GM19324 (cell line): ENCODE measurements at regions not wholly inside any gene's neighbourhood (a gene's known extent, or its start where the extent isn't known, plus 50 kb on each side); places are given as distances from the start of the nearest gene placed in this dataset.
A peak's percentile ranks its signal among the peaks of the same experiment; 100 is the strongest.

Experiments used
- ATAC-seq: cut with Tn5 transposase; IDR thresholded peaks from one replicate; pipeline ENCODE4 v1.9.1; 2021; ENCODE audit warnings: mild to moderate bottlenecking, moderate library complexity; ENCODE audit not compliant: unreplicated experiment, low FRiP score

- no peak for ATAC-seq
Measured at GRCh38 chr2:126409850-126410249, 246.1 kb upstream of the GYPC start.

- ATAC-seq, result peak; percentile 54
Measured at GRCh38 chr2:126413079-126413478, 242.9 kb upstream of the GYPC start.

GRCh38 chr2:126419403-126419802 lies 236.6 kb upstream of the GYPC start:
- no peak for ATAC-seq

- no peak for ATAC-seq
Measured at GRCh38 chr2:126425943-126426342, 230.0 kb upstream of the GYPC start.

GRCh38 chr2:126429103-126429502 lies 226.9 kb upstream of the GYPC start:
- no peak for ATAC-seq

GRCh38 chr2:126431136-126431535 lies 224.8 kb upstream of the GYPC start:
- ATAC-seq, result no peak

- no peak for ATAC-seq
Measured at GRCh38 chr2:126436411-126436810, 219.5 kb upstream of the GYPC start.

- ATAC-seq, result no peak
Measured at GRCh38 chr2:126437016-126437415, 218.9 kb upstream of the GYPC start.

- no peak for ATAC-seq
Measured at GRCh38 chr2:126444512-126444911, 211.4 kb upstream of the GYPC start.

GRCh38 chr2:126446106-126446695 lies 209.8 kb upstream of the GYPC start:
- ATAC-seq, result no peak

- no peak for ATAC-seq
Measured at GRCh38 chr2:126448611-126449010, 207.3 kb upstream of the GYPC start.

- peak; percentile 91 for ATAC-seq
Measured at GRCh38 chr2:126449677-126450076, 206.3 kb upstream of the GYPC start.

GRCh38 chr2:126463892-126464674 lies 191.9 kb upstream of the GYPC start:
- ATAC-seq, result no peak

- peak; percentile 84 for ATAC-seq
Measured at GRCh38 chr2:126467367-126468054, 188.4 kb upstream of the GYPC start.

- ATAC-seq, result no peak
Measured at GRCh38 chr2:126475031-126475430, 180.9 kb upstream of the GYPC start.

GRCh38 chr2:126476691-126477090 lies 179.3 kb upstream of the GYPC start:
- no peak for ATAC-seq

- ATAC-seq, result no peak
Measured at GRCh38 chr2:126480033-126480432, 175.9 kb upstream of the GYPC start.

- peak; percentile 79 for ATAC-seq
Measured at GRCh38 chr2:126482582-126483464, 173.1 kb upstream of the GYPC start.

GRCh38 chr2:126494593-126494992 lies 161.4 kb upstream of the GYPC start:
- no peak for ATAC-seq

GRCh38 chr2:126495189-126495588 lies 160.8 kb upstream of the GYPC start:
- ATAC-seq, result no peak

- ATAC-seq, result peak; percentile 88
Measured at GRCh38 chr2:126496493-126496892, 159.5 kb upstream of the GYPC start.
